ENCODE measurements at regions not wholly inside any gene's neighbourhood (a gene's known extent, or its start where the extent isn't known, plus 50 kb on each side); places are given as distances from the start of the nearest gene placed in this dataset.
"Not testable (repeated sequence)": the region's sequence is repeated elsewhere in the genome, so short reads cannot be mapped to it uniquely, and the experiment has no call there.

GRCh38 chr10:27390681-27391080 is 113.4 kb upstream of the RAB18 start:
- intact Hi-C loops (cut with micrococcal nuclease), result no loop called here

- intact Hi-C loops (cut with micrococcal nuclease), result no loop called here
Measured at GRCh38 chr10:27388761-27389399, 115.2 kb upstream of the RAB18 start.

- intact Hi-C loops (cut with micrococcal nuclease), result no loop called here
Measured at GRCh38 chr10:27383595-27384542, 120.2 kb upstream of the RAB18 start.

GRCh38 chr10:27382176-27382575 is 121.9 kb upstream of the RAB18 start:
- intact Hi-C loops (cut with micrococcal nuclease), result no loop called here

GRCh38 chr10:27380929-27381358 is 123.2 kb upstream of the RAB18 start:
- intact Hi-C loops (cut with micrococcal nuclease), result no loop called here

GRCh38 chr10:27379041-27379440 is 125.1 kb upstream of the RAB18 start:
- intact Hi-C loops (cut with micrococcal nuclease), result not testable (repeated sequence)

- intact Hi-C loops (cut with micrococcal nuclease), result loop anchor here (5.0 kb wide), 1 partner anchor 804 kb away; no protein-coding TSS in a partner anchor
Measured at GRCh38 chr10:27373566-27374160, 130.4 kb upstream of the RAB18 start.

- intact Hi-C loops (cut with micrococcal nuclease), result loop anchor here (5.0 kb wide), 1 partner anchor 805 kb away; no protein-coding TSS in a partner anchor
Measured at GRCh38 chr10:27372095-27372494, 131.5 kb upstream of the ACBD5 start.

GRCh38 chr10:27371375-27371774 is 130.8 kb upstream of the ACBD5 start:
- intact Hi-C loops (cut with micrococcal nuclease), result loop anchor here (2.0 to 5.0 kb wide), 2 partner anchors 806 to 871 kb away; no protein-coding TSS in a partner anchor

- intact Hi-C loops (cut with micrococcal nuclease), result loop anchor here (1.0 to 5.0 kb wide), 4 partner anchors 187 to 873 kb away; no protein-coding TSS in a partner anchor
Measured at GRCh38 chr10:27369880-27370279, 129.3 kb upstream of the ACBD5 start.

GRCh38 chr10:27368706-27369105 is 128.1 kb upstream of the ACBD5 start:
- intact Hi-C loops (cut with micrococcal nuclease), result loop anchor here (5.0 kb wide), 1 partner anchor 189 kb away; no protein-coding TSS in a partner anchor

- intact Hi-C loops (cut with micrococcal nuclease), result loop anchor here (5.0 kb wide), 1 partner anchor 191 kb away; no protein-coding TSS in a partner anchor
Measured at GRCh38 chr10:27366769-27367168, 126.2 kb upstream of the ACBD5 start.

- intact Hi-C loops (cut with micrococcal nuclease), result loop anchor here (5.0 kb wide), 1 partner anchor 682 kb away; no protein-coding TSS in a partner anchor
Measured at GRCh38 chr10:27364028-27364427, 123.4 kb upstream of the ACBD5 start.

GRCh38 chr10:27360581-27361172 is 120.1 kb upstream of the ACBD5 start:
- intact Hi-C loops (cut with micrococcal nuclease), result loop anchor here (1.0 to 5.0 kb wide), 10 partner anchors 108 to 1025 kb away; partner anchors contain the start of genes ACBD5 and MASTL

- intact Hi-C loops (cut with micrococcal nuclease), result loop anchor here (1.0 to 5.0 kb wide), 10 partner anchors 108 to 1025 kb away; partner anchors contain the start of genes ACBD5 and MASTL
Measured at GRCh38 chr10:27359792-27360355, 119.3 kb upstream of the ACBD5 start.

- intact Hi-C loops (cut with micrococcal nuclease), result no loop called here
Measured at GRCh38 chr10:27356738-27357137, 116.1 kb upstream of the ACBD5 start.

GRCh38 chr10:27355918-27356573 is 115.4 kb upstream of the ACBD5 start:
- intact Hi-C loops (cut with micrococcal nuclease), result no loop called here

GRCh38 chr10:27354643-27355270 is 114.2 kb upstream of the ACBD5 start:
- intact Hi-C loops (cut with micrococcal nuclease), result loop anchor here (1.0 kb wide), 1 partner anchor 8 kb away; no protein-coding TSS in a partner anchor

- intact Hi-C loops (cut with micrococcal nuclease), result loop anchor here (1.0 kb wide), 1 partner anchor 8 kb away; no protein-coding TSS in a partner anchor
Measured at GRCh38 chr10:27354100-27354499, 113.5 kb upstream of the ACBD5 start.
